ENCODE measurements at regions not wholly inside any gene's neighbourhood (a gene's known extent, or its start where the extent isn't known, plus 50 kb on each side); places are given as distances from the start of the nearest gene placed in this dataset.

DNA sequence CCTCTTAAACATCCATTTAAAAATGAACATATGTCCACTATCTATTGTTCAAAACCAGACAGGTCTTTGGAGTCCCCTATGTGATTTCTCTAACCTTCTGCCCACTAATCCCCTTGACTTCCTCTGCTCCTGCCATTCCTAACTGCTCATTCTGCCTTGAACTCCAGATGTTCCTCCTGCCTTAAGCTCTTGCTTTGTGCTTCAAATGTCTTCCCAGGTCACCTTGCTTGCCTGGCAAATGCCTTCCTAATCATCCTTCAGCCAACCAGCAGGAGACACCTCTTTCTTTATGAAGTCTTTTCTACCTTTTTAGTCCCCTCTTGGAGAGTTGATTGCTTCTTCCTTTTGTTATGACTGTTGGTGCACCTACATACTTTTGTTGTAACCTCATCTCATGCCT lies 1043.0 kb upstream of the CHAC2 start:
- Histone ChIP-seq H3K36me3 (ENCODE audit: control insufficient read depth in 5 of 5, insufficient read depth in 5 of 5, low read length in 5 of 5) (no peaks in the 10 kb centered on the region), H3K27me3 (ENCODE audit: control insufficient read depth in 5 of 5, insufficient read depth in 4 of 5, low read length in 5 of 5) (no peaks in the 10 kb centered on the region), H3K9me3 (ENCODE audit: control insufficient read depth in 5 of 5, low read length in 5 of 5) (peaks cover 0 to 4% (median 0%) of the 10 kb centered on the region in 5 donors), H3K4me3 (ENCODE audit: low read depth in 1 of 5, low read length in 5 of 5) (no peak overlapping the region), H3K4me1 (ENCODE audit: control insufficient read depth in 5 of 5, insufficient read depth in 5 of 5, low read length in 5 of 5) (no peaks in the 10 kb centered on the region), H3K9ac (ENCODE audit: low read length in 5 of 5) (no peak overlapping the region), H3K27ac (ENCODE audit: low read depth, low read length) (no peak overlapping the region)

- Histone ChIP-seq H3K27ac (ENCODE audit: low read depth, low read length) (no peak overlapping the region), H3K36me3 (ENCODE audit: control insufficient read depth in 5 of 5, insufficient read depth in 5 of 5, low read length in 5 of 5) (no peaks in the 10 kb centered on the region), H3K9ac (ENCODE audit: low read length in 5 of 5) (no peak overlapping the region), H3K27me3 (ENCODE audit: control insufficient read depth in 5 of 5, insufficient read depth in 4 of 5, low read length in 5 of 5) (no peaks in the 10 kb centered on the region), H3K9me3 (ENCODE audit: control insufficient read depth in 5 of 5, low read length in 5 of 5) (no peaks in the 10 kb centered on the region), H3K4me1 (ENCODE audit: control insufficient read depth in 5 of 5, insufficient read depth in 5 of 5, low read length in 5 of 5) (no peaks in the 10 kb centered on the region), H3K4me3 (ENCODE audit: low read depth in 1 of 5, low read length in 5 of 5) (no peak overlapping the region)
Observed at GRCh38 chr2:52717836-52718235, 1049.8 kb upstream of the CHAC2 start.

DNA sequence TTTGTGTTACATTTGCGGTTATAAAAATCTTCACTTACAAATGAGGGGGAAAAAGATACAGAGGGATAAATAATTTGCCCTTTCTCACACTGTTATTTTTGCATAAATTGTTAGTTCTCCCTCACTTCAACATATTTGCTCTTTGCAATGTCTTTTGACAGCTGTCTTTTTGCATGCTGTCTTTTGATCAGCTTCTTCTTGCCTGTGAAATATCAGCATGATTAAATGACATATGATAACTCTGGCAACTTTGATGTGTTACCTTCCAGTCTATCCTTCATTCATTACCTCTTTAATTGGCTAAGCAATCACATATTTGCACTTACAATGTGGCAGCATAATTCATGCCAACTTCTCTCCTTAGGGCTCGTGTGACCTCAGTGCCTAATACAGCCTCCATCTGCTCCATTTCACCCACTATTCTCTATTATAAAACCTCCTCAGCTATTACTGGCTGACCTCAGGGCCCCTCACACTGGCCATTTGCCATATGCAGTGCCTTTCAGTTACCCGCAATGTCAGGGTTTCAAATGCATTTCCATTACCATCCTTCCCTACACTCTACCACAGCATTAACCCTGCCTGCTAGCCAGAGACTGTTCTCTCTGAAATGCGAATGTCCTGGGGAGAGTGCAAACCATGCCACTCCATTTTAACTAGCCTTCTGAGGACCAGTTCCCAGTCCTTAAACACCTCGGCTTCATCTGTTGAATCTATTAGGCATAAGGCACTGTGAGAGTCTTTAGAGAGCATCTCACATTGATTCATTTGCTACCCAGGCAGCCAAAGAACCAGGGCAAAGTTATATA lies 1056.6 kb upstream of the CHAC2 start:
- no peaks in the 10 kb centered on the region for H3K27me3 ChIP-seq (ENCODE audit: control insufficient read depth in 5 of 5, insufficient read depth in 4 of 5, low read length in 5 of 5)
- no peak overlapping the region for H3K27ac ChIP-seq (ENCODE audit: low read depth, low read length)
- no peaks in the 10 kb centered on the region for H3K9me3 ChIP-seq (ENCODE audit: control insufficient read depth in 5 of 5, low read length in 5 of 5)
- H3K36me3 ChIP-seq (ENCODE audit: control insufficient read depth in 5 of 5, insufficient read depth in 5 of 5, low read length in 5 of 5), result no peaks in the 10 kb centered on the region
- no peak overlapping the region for H3K4me3 ChIP-seq (ENCODE audit: low read depth in 1 of 5, low read length in 5 of 5)
- H3K9ac ChIP-seq (ENCODE audit: low read length in 5 of 5), result no peak overlapping the region
- H3K4me1 ChIP-seq (ENCODE audit: control insufficient read depth in 5 of 5, insufficient read depth in 5 of 5, low read length in 5 of 5), result no peaks in the 10 kb centered on the region

GRCh38 chr2:52704251-52704650 lies 1063.4 kb upstream of the CHAC2 start:
- H3K9ac ChIP-seq (ENCODE audit: low read length in 5 of 5), result no peak overlapping the region
- H3K4me1 ChIP-seq (ENCODE audit: control insufficient read depth in 5 of 5, insufficient read depth in 5 of 5, low read length in 5 of 5), result no peaks in the 10 kb centered on the region
- H3K27me3 ChIP-seq (ENCODE audit: control insufficient read depth in 5 of 5, insufficient read depth in 4 of 5, low read length in 5 of 5), result no peaks in the 10 kb centered on the region
- no peak overlapping the region for H3K4me3 ChIP-seq (ENCODE audit: low read depth in 1 of 5, low read length in 5 of 5)
- H3K36me3 ChIP-seq (ENCODE audit: control insufficient read depth in 5 of 5, insufficient read depth in 5 of 5, low read length in 5 of 5), result no peaks in the 10 kb centered on the region
- H3K9me3 ChIP-seq (ENCODE audit: control insufficient read depth in 5 of 5, low read length in 5 of 5), result no peaks in the 10 kb centered on the region
- H3K27ac ChIP-seq (ENCODE audit: low read depth, low read length), result no peak overlapping the region

- no peaks in the 10 kb centered on the region for H3K9me3 ChIP-seq (ENCODE audit: control insufficient read depth in 5 of 5, low read length in 5 of 5)
- no peaks in the 10 kb centered on the region for H3K4me1 ChIP-seq (ENCODE audit: control insufficient read depth in 5 of 5, insufficient read depth in 5 of 5, low read length in 5 of 5)
- H3K36me3 ChIP-seq (ENCODE audit: control insufficient read depth in 5 of 5, insufficient read depth in 5 of 5, low read length in 5 of 5), result no peaks in the 10 kb centered on the region
- no peak overlapping the region for H3K27ac ChIP-seq (ENCODE audit: low read depth, low read length)
- H3K4me3 ChIP-seq (ENCODE audit: low read depth in 1 of 5, low read length in 5 of 5), result no peak overlapping the region
- H3K27me3 ChIP-seq (ENCODE audit: control insufficient read depth in 5 of 5, insufficient read depth in 4 of 5, low read length in 5 of 5), result no peaks in the 10 kb centered on the region
- no peak overlapping the region for H3K9ac ChIP-seq (ENCODE audit: low read length in 5 of 5)
Observed at GRCh38 chr2:52703004-52703403, 1064.6 kb upstream of the CHAC2 start.

DNA sequence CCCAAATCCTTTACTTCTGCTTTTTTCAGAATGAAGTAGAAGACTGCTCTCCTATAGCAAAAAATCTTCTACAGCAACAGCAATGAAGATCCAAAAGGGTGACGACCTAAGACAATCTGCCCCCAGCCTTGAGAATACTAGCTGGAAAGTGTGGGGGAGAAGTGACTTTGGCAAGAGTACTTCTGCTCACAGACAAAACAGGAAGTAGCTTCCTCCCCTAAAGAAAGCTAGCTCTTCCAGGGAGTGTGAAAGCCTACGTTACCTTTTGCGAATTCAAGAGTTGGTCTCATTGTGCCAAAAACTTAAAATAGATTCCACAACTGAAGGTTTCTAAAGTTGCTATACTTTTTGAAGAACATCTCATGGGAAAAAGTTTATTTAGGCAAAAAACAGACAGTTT lies 1069.2 kb upstream of the CHAC2 start:
- H3K9me3 ChIP-seq (ENCODE audit: control insufficient read depth in 5 of 5, low read length in 5 of 5), result no peaks in the 10 kb centered on the region
- H3K27ac ChIP-seq (ENCODE audit: low read depth, low read length), result no peak overlapping the region
- H3K36me3 ChIP-seq (ENCODE audit: control insufficient read depth in 5 of 5, insufficient read depth in 5 of 5, low read length in 5 of 5), result no peaks in the 10 kb centered on the region
- no peaks in the 10 kb centered on the region for H3K4me1 ChIP-seq (ENCODE audit: control insufficient read depth in 5 of 5, insufficient read depth in 5 of 5, low read length in 5 of 5)
- H3K4me3 ChIP-seq (ENCODE audit: low read depth in 1 of 5, low read length in 5 of 5), result no peak overlapping the region
- no peak overlapping the region for H3K9ac ChIP-seq (ENCODE audit: low read length in 5 of 5)
- H3K27me3 ChIP-seq (ENCODE audit: control insufficient read depth in 5 of 5, insufficient read depth in 4 of 5, low read length in 5 of 5), result no peaks in the 10 kb centered on the region

GRCh38 chr2:52697690-52698089 lies 1069.9 kb upstream of the CHAC2 start:
- Histone ChIP-seq H3K9ac (ENCODE audit: low read length in 5 of 5) (no peak overlapping the region), H3K36me3 (ENCODE audit: control insufficient read depth in 5 of 5, insufficient read depth in 5 of 5, low read length in 5 of 5) (no peaks in the 10 kb centered on the region), H3K27ac (ENCODE audit: low read depth, low read length) (no peak overlapping the region), H3K9me3 (ENCODE audit: control insufficient read depth in 5 of 5, low read length in 5 of 5) (no peaks in the 10 kb centered on the region), H3K27me3 (ENCODE audit: control insufficient read depth in 5 of 5, insufficient read depth in 4 of 5, low read length in 5 of 5) (no peaks in the 10 kb centered on the region), H3K4me3 (ENCODE audit: low read depth in 1 of 5, low read length in 5 of 5) (no peak overlapping the region), H3K4me1 (ENCODE audit: control insufficient read depth in 5 of 5, insufficient read depth in 5 of 5, low read length in 5 of 5) (no peaks in the 10 kb centered on the region)

- H3K9ac ChIP-seq (ENCODE audit: low read length in 5 of 5), result no peak overlapping the region
- no peaks in the 10 kb centered on the region for H3K4me1 ChIP-seq (ENCODE audit: control insufficient read depth in 5 of 5, insufficient read depth in 5 of 5, low read length in 5 of 5)
- no peaks in the 10 kb centered on the region for H3K27me3 ChIP-seq (ENCODE audit: control insufficient read depth in 5 of 5, insufficient read depth in 4 of 5, low read length in 5 of 5)
- no peak overlapping the region for H3K27ac ChIP-seq (ENCODE audit: low read depth, low read length)
- H3K36me3 ChIP-seq (ENCODE audit: control insufficient read depth in 5 of 5, insufficient read depth in 5 of 5, low read length in 5 of 5), result no peaks in the 10 kb centered on the region
- H3K9me3 ChIP-seq (ENCODE audit: control insufficient read depth in 5 of 5, low read length in 5 of 5), result no peaks in the 10 kb centered on the region
- no peak overlapping the region for H3K4me3 ChIP-seq (ENCODE audit: low read depth in 1 of 5, low read length in 5 of 5)
Observed at GRCh38 chr2:52695731-52696130, 1071.9 kb upstream of the CHAC2 start.

- Histone ChIP-seq H3K27me3 (ENCODE audit: control insufficient read depth in 5 of 5, insufficient read depth in 4 of 5, low read length in 5 of 5) (no peaks in the 10 kb centered on the region), H3K4me1 (ENCODE audit: control insufficient read depth in 5 of 5, insufficient read depth in 5 of 5, low read length in 5 of 5) (no peaks in the 10 kb centered on the region), H3K4me3 (ENCODE audit: low read depth in 1 of 5, low read length in 5 of 5) (no peak overlapping the region), H3K27ac (ENCODE audit: low read depth, low read length) (no peak overlapping the region), H3K9me3 (ENCODE audit: control insufficient read depth in 5 of 5, low read length in 5 of 5) (peaks cover 0 to 18% (median 4%) of the 10 kb centered on the region in 5 donors), H3K36me3 (ENCODE audit: control insufficient read depth in 5 of 5, insufficient read depth in 5 of 5, low read length in 5 of 5) (no peaks in the 10 kb centered on the region), H3K9ac (ENCODE audit: low read length in 5 of 5) (no peak overlapping the region)
Observed at GRCh38 chr2:52686935-52687334, 1080.7 kb upstream of the CHAC2 start.

GRCh38 chr2:52676056-52676455 lies 1091.5 kb upstream of the CHAC2 start:
- H3K27me3 ChIP-seq (ENCODE audit: control insufficient read depth in 5 of 5, insufficient read depth in 4 of 5, low read length in 5 of 5), result no peaks in the 10 kb centered on the region
- no peaks in the 10 kb centered on the region for H3K36me3 ChIP-seq (ENCODE audit: control insufficient read depth in 5 of 5, insufficient read depth in 5 of 5, low read length in 5 of 5)
- H3K4me3 ChIP-seq (ENCODE audit: low read depth in 1 of 5, low read length in 5 of 5), result no peak overlapping the region
- peaks cover 2 to 8% (median 4%) of the 10 kb centered on the region in 5 donors for H3K9me3 ChIP-seq (ENCODE audit: control insufficient read depth in 5 of 5, low read length in 5 of 5)
- H3K9ac ChIP-seq (ENCODE audit: low read length in 5 of 5), result no peak overlapping the region
- no peaks in the 10 kb centered on the region for H3K4me1 ChIP-seq (ENCODE audit: control insufficient read depth in 5 of 5, insufficient read depth in 5 of 5, low read length in 5 of 5)
- H3K27ac ChIP-seq (ENCODE audit: low read depth, low read length), result no peak overlapping the region

Data from subcutaneous abdominal adipose tissue (tissue), 5 donors.